Aorta (tissue), 5 donors: ENCODE measurements at regions not wholly inside any gene's neighbourhood (a gene's known extent, or its start where the extent isn't known, plus 50 kb on each side); places are given as distances from the start of the nearest gene placed in this dataset.
"Not testable (repeated sequence)": the region's sequence is repeated elsewhere in the genome, so short reads cannot be mapped to it uniquely, and the experiment has no call there.

Experiments used
- ATAC-seq: fragments of 200-7000 bp; cut with Tn5 transposase; one replicate; pipeline ENCODE4 v1.9.1; 2022; ENCODE audit warnings: moderate library complexity; ENCODE audit not compliant: low FRiP score
- DNase-seq, 2 donors: peaks; one replicate each; pipeline ENCODE4 v3.0.0-alpha.2; 2020
- H3K27ac ChIP-seq, 2 donors: one replicate each; pipeline ENCODE4 v1.5.1; 2013; ENCODE audit warnings: low read length in 2 of 2, mild to moderate bottlenecking in 2 of 2, moderate library complexity in 2 of 2, control low read depth in 1 of 2, inconsistent platforms in 1 of 2, low read depth in 1 of 2
- H3K27me3 ChIP-seq, 2 donors: one replicate each; pipeline ENCODE4 v1.6.1; 2013; ENCODE audit warnings: control low read depth in 1 of 2, low read length in 1 of 2, mild to moderate bottlenecking in 1 of 2, moderate library complexity in 1 of 2; ENCODE audit not compliant: insufficient read depth in 2 of 2, control insufficient read depth in 1 of 2
- H3K36me3 ChIP-seq, 2 donors: one replicate each; pipeline ENCODE4 v1.6.1; 2013; ENCODE audit warnings: control low read depth in 1 of 2, low read length in 1 of 2, mild to moderate bottlenecking in 1 of 2; ENCODE audit not compliant: insufficient read depth in 2 of 2, control insufficient read depth in 1 of 2
- H3K4me1 ChIP-seq, 2 donors: one replicate each; pipeline ENCODE4 v1.6.1; 2013; ENCODE audit warnings: low read length in 2 of 2, control low read depth in 1 of 2, mild to moderate bottlenecking in 1 of 2, moderate library complexity in 1 of 2; ENCODE audit not compliant: insufficient read depth in 2 of 2, control insufficient read depth in 1 of 2
- H3K4me3 ChIP-seq, 2 donors: one replicate each; pipeline ENCODE4 v1.5.1; 2013; ENCODE audit warnings: low read length in 2 of 2, control low read depth in 1 of 2, mild to moderate bottlenecking in 1 of 2
- H3K9me3 ChIP-seq: one replicate; pipeline ENCODE4 v1.6.1; 2013; ENCODE audit warnings: mild to moderate bottlenecking, low read length; ENCODE audit not compliant: control insufficient read depth
- WGBS, 2 donors: extraction: QIAGEN DNeasy Blood & Tissue Kit; methylation state at CpG; one replicate each; pipeline ENCODE4 v1.1.7; 2013; 5-methylcytosine and 5-hydroxymethylcytosine counted together
- intact Hi-C, 2 donors: fragments of 100-400 bp; cut with DNase I; formaldehyde crosslinking; loops; one replicate each; pipeline versions ENCODE4 v1.14.2 to v1.15.0; 2022
- donor health status: healthy with polysubstance abuse.
- donor health status: Bipolar disorder and iron deficiency.
- donor health status: DM: no; HTN: no; CAD: no.
- donor health status: DM: no; HTN: no; CAD: no.
- donor health status: DM: yes; HTN: yes; CAD: no.

GRCh38 chr2:111413950-111414349, 293.2 kb downstream of the BCL2L11 start:
- DNase-seq, H3K9me3 ChIP-seq, ATAC-seq, H3K4me3 ChIP-seq, H3K27ac ChIP-seq, intact Hi-C loops, H3K27me3 ChIP-seq, H3K36me3 ChIP-seq, H3K4me1 ChIP-seq: not testable (repeated sequence)
- 83 to 84% methylated on average over 5 of the region's 5 CpGs for WGBS, 2 donors

GRCh38 chr2:111415765-111416743, 295.3 kb downstream of the BCL2L11 start:
- DNase-seq, intact Hi-C loops, H3K4me3 ChIP-seq, H3K36me3 ChIP-seq, H3K27me3 ChIP-seq, H3K27ac ChIP-seq, H3K4me1 ChIP-seq, H3K9me3 ChIP-seq, ATAC-seq: not testable (repeated sequence)
- WGBS, 2 donors = 57 to 66% methylated on average over 12 to 14 of the region's 24 CpGs

GRCh38 chr2:111417026-111417425, 296.3 kb downstream of the BCL2L11 start:
- intact Hi-C loops, H3K27ac ChIP-seq, H3K27me3 ChIP-seq, ATAC-seq, H3K4me1 ChIP-seq, DNase-seq, H3K9me3 ChIP-seq, H3K36me3 ChIP-seq, H3K4me3 ChIP-seq: not testable (repeated sequence)

GRCh38 chr2:111418091-111418875, 297.6 kb downstream of the BCL2L11 start:
- H3K9me3 ChIP-seq, H3K27ac ChIP-seq, H3K4me3 ChIP-seq, H3K4me1 ChIP-seq, DNase-seq, ATAC-seq, H3K36me3 ChIP-seq, intact Hi-C loops, H3K27me3 ChIP-seq: not testable (repeated sequence)
- 87 to 96% methylated on average over 2 to 3 of the region's 6 CpGs for WGBS, 2 donors

GRCh38 chr2:111420074-111420473, 299.4 kb downstream of the BCL2L11 start:
- ATAC-seq, H3K4me1 ChIP-seq, DNase-seq, H3K27me3 ChIP-seq, H3K27ac ChIP-seq, intact Hi-C loops, H3K4me3 ChIP-seq, H3K9me3 ChIP-seq, H3K36me3 ChIP-seq: not testable (repeated sequence)
- WGBS, 2 donors = 96 to 100% methylated on average over 4 of the region's 6 CpGs

- ATAC-seq, H3K27ac ChIP-seq, intact Hi-C loops, H3K36me3 ChIP-seq, H3K4me3 ChIP-seq, H3K4me1 ChIP-seq, H3K9me3 ChIP-seq, H3K27me3 ChIP-seq, DNase-seq: not testable (repeated sequence)
- WGBS, 2 donors = 85 to 88% methylated on average over 2 to 3 of the region's 3 CpGs
Measured at GRCh38 chr2:111420835-111421234, 300.1 kb downstream of the BCL2L11 start.

GRCh38 chr2:111421949-111422348, 301.2 kb downstream of the BCL2L11 start:
- H3K27me3 ChIP-seq, H3K36me3 ChIP-seq, H3K27ac ChIP-seq, H3K4me1 ChIP-seq, H3K4me3 ChIP-seq, DNase-seq, H3K9me3 ChIP-seq, intact Hi-C loops: not testable (repeated sequence)
- 96 to 98% methylated on average over 3 to 4 of the region's 6 CpGs for WGBS, 2 donors
- peak; percentile 33 for ATAC-seq

- 95 to 97% methylated on average over 7 of the region's 7 CpGs for WGBS, 2 donors
- ATAC-seq, intact Hi-C loops: not testable (repeated sequence)
Measured at GRCh38 chr2:111422562-111422961, 301.8 kb downstream of the BCL2L11 start.

More at GRCh38 chr2:111422562-111422961, 301.8 kb downstream of the BCL2L11 start:
- H3K9me3 ChIP-seq, H3K27me3 ChIP-seq, H3K4me3 ChIP-seq, H3K27ac ChIP-seq, DNase-seq, H3K36me3 ChIP-seq, H3K4me1 ChIP-seq: not testable (repeated sequence)
